Prostate gland (tissue), 2 donors: ENCODE measurements at regions not wholly inside any gene's neighbourhood (a gene's known extent, or its start where the extent isn't known, plus 50 kb on each side); places are given as distances from the start of the nearest gene placed in this dataset.
"Not testable (repeated sequence)": the region's sequence is repeated elsewhere in the genome, so short reads cannot be mapped to it uniquely, and the experiment has no call there.

Source experiments
- DNase-seq: peaks from one replicate; pipeline ENCODE4 v3.0.0-alpha.2; 2019; ENCODE audit warnings: low spot score
- H3K27ac ChIP-seq, 2 donors: fragments of 200-600 bp; sonication (generic); 2 replicates each; pipeline ENCODE4 v1.5.1; 2017 to 2019
- H3K27me3 ChIP-seq: fragments of 200-600 bp; sonication (generic); replicated peaks from 2 replicates; pipeline ENCODE4 v1.5.1; 2019; ENCODE audit not compliant: insufficient read depth
- H3K36me3 ChIP-seq, 2 donors: fragments of 200-600 bp; sonication (generic); 1 replicate in 1 of 2; 2 replicates in 1 of 2; pipeline versions ENCODE4 v1.5.1 to v1.8.1; 2017 to 2019
- H3K4me1 ChIP-seq: fragments of 200-600 bp; sonication (generic); replicated peaks from 2 replicates; pipeline ENCODE4 v1.5.1; 2019
- H3K4me3 ChIP-seq, 2 donors: fragments of 200-600 bp; sonication (generic); 2 replicates each; pipeline ENCODE4 v1.5.1; 2017 to 2019
- H3K9me3 ChIP-seq: fragments of 200-600 bp; sonication (generic); 2 replicates; pipeline ENCODE4 v1.5.1; 2017
- POLR2A ChIP-seq: fragments of 450-650 bp; IDR thresholded peaks from one replicate; pipeline ENCODE4 v1.6.1; 2016; ENCODE audit warnings: antibody characterized with exemption, mild to moderate bottlenecking
- POLR2AphosphoS5 ChIP-seq: sonication (generic); formaldehyde crosslinking; IDR thresholded peaks from one replicate; pipeline ENCODE4 v1.6.1; 2017; ENCODE audit warnings: antibody characterized with exemption
- WGBS: methylation state at CpG from one replicate; pipeline ENCODE4 v1.1.5; 2018; 5-methylcytosine and 5-hydroxymethylcytosine counted together
- intact Hi-C: fragments of 100-400 bp; cut with DNase I; formaldehyde crosslinking; loops from one replicate; pipeline ENCODE4 v1.14.2; 2022
- TF ChIP-seq, protein P1 (sequence below), 4 experiments: fragments of 200-600 bp in 2 of 4; fragments of 450-650 bp in 2 of 4; sonication (generic) in 2 of 4; IDR thresholded peaks; 1 replicate in 3 of 4; 2 replicates in 1 of 4; pipeline ENCODE4 v1.5.1; 2016 to 2019; ENCODE audit warnings: antibody characterized with exemption in 4 of 4, mild to moderate bottlenecking in 2 of 4, moderate library complexity in 2 of 4

DNA sequence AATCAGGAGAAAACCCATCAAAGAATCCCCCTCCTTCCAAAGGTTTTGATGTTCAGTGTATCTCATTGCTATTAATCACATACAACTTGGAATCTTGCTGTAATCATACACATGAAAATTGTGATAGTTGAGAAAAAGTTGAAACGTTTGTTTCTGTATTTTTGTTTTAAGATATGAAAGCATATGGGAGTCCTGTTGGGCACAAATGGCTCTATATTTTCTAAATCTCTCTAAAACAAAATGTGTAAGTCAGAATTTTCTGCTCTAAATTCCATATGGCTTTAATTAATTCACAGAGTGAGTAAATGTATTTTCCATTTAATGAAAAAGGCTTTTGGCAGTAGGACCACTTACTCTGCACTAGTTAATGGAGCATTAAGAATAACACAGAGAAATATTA, 140.2 kb downstream of the MOSPD2 start:
- 81% methylated on average over 1 of the region's 1 CpG for WGBS
- H3K27ac ChIP-seq, result no peak overlapping the region
- intact Hi-C loops, result no loop called here
- H3K36me3 ChIP-seq, result no peaks in the 10 kb centered on the region
- TF ChIP-seq, protein P1, sequence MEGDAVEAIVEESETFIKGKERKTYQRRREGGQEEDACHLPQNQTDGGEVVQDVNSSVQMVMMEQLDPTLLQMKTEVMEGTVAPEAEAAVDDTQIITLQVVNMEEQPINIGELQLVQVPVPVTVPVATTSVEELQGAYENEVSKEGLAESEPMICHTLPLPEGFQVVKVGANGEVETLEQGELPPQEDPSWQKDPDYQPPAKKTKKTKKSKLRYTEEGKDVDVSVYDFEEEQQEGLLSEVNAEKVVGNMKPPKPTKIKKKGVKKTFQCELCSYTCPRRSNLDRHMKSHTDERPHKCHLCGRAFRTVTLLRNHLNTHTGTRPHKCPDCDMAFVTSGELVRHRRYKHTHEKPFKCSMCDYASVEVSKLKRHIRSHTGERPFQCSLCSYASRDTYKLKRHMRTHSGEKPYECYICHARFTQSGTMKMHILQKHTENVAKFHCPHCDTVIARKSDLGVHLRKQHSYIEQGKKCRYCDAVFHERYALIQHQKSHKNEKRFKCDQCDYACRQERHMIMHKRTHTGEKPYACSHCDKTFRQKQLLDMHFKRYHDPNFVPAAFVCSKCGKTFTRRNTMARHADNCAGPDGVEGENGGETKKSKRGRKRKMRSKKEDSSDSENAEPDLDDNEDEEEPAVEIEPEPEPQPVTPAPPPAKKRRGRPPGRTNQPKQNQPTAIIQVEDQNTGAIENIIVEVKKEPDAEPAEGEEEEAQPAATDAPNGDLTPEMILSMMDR (IDR thresholded peaks at IDR 0.05), result no peak
- TF ChIP-seq POLR2A (no peak), POLR2AphosphoS5 (no peak)
- no peaks in the 10 kb centered on the region for H3K27me3 ChIP-seq
- no peak for DNase-seq
- H3K4me1 ChIP-seq, result no peaks in the 10 kb centered on the region
- H3K4me3 ChIP-seq, result no peak overlapping the region
- no peaks in the 10 kb centered on the region for H3K9me3 ChIP-seq

DNA sequence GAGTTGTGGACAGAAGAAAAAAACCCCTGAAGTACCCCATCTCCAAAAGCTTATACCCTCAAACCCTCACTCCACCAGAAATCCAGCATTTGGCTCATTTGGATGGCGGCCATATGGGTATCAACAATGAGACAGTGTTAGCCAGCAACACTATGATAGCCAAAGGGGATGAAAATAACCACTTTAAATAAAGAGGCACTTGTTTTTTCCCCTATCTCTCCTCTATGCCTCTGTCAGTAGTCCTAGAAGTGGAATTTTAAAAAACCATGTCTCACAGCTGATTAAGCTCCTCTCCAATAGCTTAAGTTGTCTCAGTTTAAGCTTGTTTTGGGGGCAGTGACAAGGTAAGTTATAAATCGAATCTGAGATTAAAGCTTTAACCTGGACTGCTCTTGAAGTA, 124.0 kb downstream of the MOSPD2 start:
- H3K4me1 ChIP-seq, result no peaks in the 10 kb centered on the region
- H3K36me3 ChIP-seq, result no peaks in the 10 kb centered on the region
- TF ChIP-seq POLR2AphosphoS5, result no peak
- H3K4me3 ChIP-seq, result no peak overlapping the region
- H3K9me3 ChIP-seq, result no peaks in the 10 kb centered on the region
- no peak overlapping the region for H3K27ac ChIP-seq
- WGBS, result 96% methylated on average over 2 of the region's 2 CpGs
- intact Hi-C loops, result no loop called here
- H3K27me3 ChIP-seq, result no peaks in the 10 kb centered on the region
- no peak for DNase-seq

- 90% methylated on average over 5 of the region's 5 CpGs for WGBS
- H3K27me3 ChIP-seq, intact Hi-C loops, H3K4me3 ChIP-seq, DNase-seq, H3K4me1 ChIP-seq, H3K36me3 ChIP-seq, H3K9me3 ChIP-seq, H3K27ac ChIP-seq: not testable (repeated sequence)
These were observed 111.2 kb downstream of the MOSPD2 start for GRCh38 chrX:14984425-14984824.
